Transverse colon (tissue), 4 donors: ENCODE measurements at regions not wholly inside any gene's neighbourhood (a gene's known extent, or its start where the extent isn't known, plus 50 kb on each side); places are given as distances from the start of the nearest gene placed in this dataset.

ENCODE experiments used
- DNase-seq: peaks from one replicate; pipeline ENCODE4 v3.0.0-alpha.2; 2019
- H3K27ac ChIP-seq, 4 donors: fragments of 200-600 bp; sonication (generic); 2 replicates each; pipeline ENCODE4 v1.5.1; 2016 to 2018; ENCODE audit warnings: inconsistent platforms in 4 of 4
- H3K27me3 ChIP-seq: fragments of 200-600 bp; sonication (generic); 2 replicates; pipeline ENCODE4 v1.5.1; 2017; ENCODE audit warnings: inconsistent platforms
- H3K36me3 ChIP-seq, 4 donors: fragments of 200-600 bp; sonication (generic); 2 replicates each; pipeline ENCODE4 v1.5.1; 2017 to 2019; ENCODE audit warnings: inconsistent platforms in 4 of 4
- H3K4me1 ChIP-seq, 4 donors: fragments of 200-600 bp; sonication (generic); 2 replicates each; pipeline ENCODE4 v1.5.1; 2017 to 2020; ENCODE audit warnings: inconsistent platforms in 4 of 4
- H3K4me3 ChIP-seq, 4 donors: fragments of 200-600 bp; sonication (generic); 1 replicate in 1 of 4; 2 replicates in 3 of 4; pipeline versions ENCODE4 v1.5.1 to v1.6.1; 2017 to 2019; ENCODE audit warnings: inconsistent platforms in 4 of 4
- H3K9me3 ChIP-seq, 2 donors: fragments of 200-600 bp; sonication (generic); 2 replicates each; pipeline ENCODE4 v1.5.1; 2017 to 2019; ENCODE audit warnings: inconsistent platforms in 2 of 2
- EP300 ChIP-seq: sonication (generic); formaldehyde crosslinking; IDR thresholded peaks from one replicate; pipeline ENCODE4 v1.6.1; 2017; ENCODE audit warnings: antibody characterized with exemption, low read depth
- POLR2A ChIP-seq: fragments of 450-650 bp; IDR thresholded peaks from one replicate; pipeline ENCODE4 v1.6.1; 2016; ENCODE audit warnings: antibody characterized with exemption, mild to moderate bottlenecking, moderate library complexity
- POLR2AphosphoS5 ChIP-seq, 3 donors: sonication (generic); formaldehyde crosslinking; IDR thresholded peaks; one replicate each; pipeline ENCODE4 v1.6.1; 2016; ENCODE audit warnings: antibody characterized with exemption in 3 of 3
- WGBS, 2 donors: methylation state at CpG; one replicate each; pipeline ENCODE4 v1.1.5; 2018; ENCODE audit warnings: low coverage in 1 of 2; 5-methylcytosine and 5-hydroxymethylcytosine counted together
- in situ Hi-C, 4 donors: fragments of 200-750 bp; cut with MboI; loops; one replicate each; pipeline versions ENCODE4 v1.15.0 to v1.15.1; 2017; ENCODE audit warnings: low sequenced_read_pairs in 3 of 4, low pct_ligation_motif_present in 1 of 4, low pct_unique_long_range_greater_than_20kb in 1 of 4
- intact Hi-C: fragments of 100-400 bp; cut with DNase I; formaldehyde crosslinking; loops from one replicate; pipeline ENCODE4 v1.15.1; 2023; ENCODE audit warnings: low total_unique reads
- TF ChIP-seq, protein P1 (sequence below), 5 experiments: fragments of 200-600 bp in 3 of 5; fragments of 450-650 bp in 2 of 5; sonication (generic) in 3 of 5; IDR thresholded peaks; 1 replicate in 2 of 5; 2 replicates in 3 of 5; pipeline ENCODE4 v1.5.1; 2016 to 2017; ENCODE audit warnings: antibody characterized with exemption in 5 of 5, inconsistent platforms in 3 of 5, mild to moderate bottlenecking in 2 of 5, moderate library complexity in 1 of 5

DNA sequence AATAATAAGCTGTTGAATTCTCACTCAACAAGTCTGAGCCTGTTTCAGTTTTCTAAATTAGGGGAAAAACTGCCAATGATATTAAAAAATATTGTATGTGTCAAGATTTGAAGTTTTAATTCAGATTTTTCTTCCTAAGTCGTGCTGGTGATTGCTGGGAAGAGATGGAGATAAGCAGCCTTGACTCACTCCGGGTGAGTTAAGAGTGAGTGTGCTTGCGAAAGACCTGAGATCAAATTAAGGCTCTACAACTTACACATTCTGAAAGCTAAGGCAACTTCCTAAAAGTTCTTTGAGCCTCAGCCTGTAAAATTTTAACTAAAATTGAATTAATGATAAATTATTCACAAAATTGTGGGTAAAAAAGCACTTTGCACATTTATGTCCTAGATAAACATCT, 1441.2 kb downstream of the PCDH7 start:
- WGBS, 2 donors = 78 to 90% methylated on average over 3 of the region's 3 CpGs
- intact Hi-C loops (no loop called here), in situ Hi-C loops (no loop called here)
- no peaks in the 10 kb centered on the region for H3K36me3 ChIP-seq
- no peaks in the 10 kb centered on the region for H3K9me3 ChIP-seq
- no peak for TF ChIP-seq POLR2A
- TF ChIP-seq, protein P1, sequence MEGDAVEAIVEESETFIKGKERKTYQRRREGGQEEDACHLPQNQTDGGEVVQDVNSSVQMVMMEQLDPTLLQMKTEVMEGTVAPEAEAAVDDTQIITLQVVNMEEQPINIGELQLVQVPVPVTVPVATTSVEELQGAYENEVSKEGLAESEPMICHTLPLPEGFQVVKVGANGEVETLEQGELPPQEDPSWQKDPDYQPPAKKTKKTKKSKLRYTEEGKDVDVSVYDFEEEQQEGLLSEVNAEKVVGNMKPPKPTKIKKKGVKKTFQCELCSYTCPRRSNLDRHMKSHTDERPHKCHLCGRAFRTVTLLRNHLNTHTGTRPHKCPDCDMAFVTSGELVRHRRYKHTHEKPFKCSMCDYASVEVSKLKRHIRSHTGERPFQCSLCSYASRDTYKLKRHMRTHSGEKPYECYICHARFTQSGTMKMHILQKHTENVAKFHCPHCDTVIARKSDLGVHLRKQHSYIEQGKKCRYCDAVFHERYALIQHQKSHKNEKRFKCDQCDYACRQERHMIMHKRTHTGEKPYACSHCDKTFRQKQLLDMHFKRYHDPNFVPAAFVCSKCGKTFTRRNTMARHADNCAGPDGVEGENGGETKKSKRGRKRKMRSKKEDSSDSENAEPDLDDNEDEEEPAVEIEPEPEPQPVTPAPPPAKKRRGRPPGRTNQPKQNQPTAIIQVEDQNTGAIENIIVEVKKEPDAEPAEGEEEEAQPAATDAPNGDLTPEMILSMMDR (IDR thresholded peaks at IDR 0.05) = no peak
- no peak for TF ChIP-seq POLR2AphosphoS5 (IDR thresholded peaks at IDR 0.05)
- no peak for TF ChIP-seq EP300
- no peak overlapping the region for H3K4me3 ChIP-seq
- H3K27ac ChIP-seq = no peak overlapping the region
- H3K4me1 ChIP-seq = no peaks in the 10 kb centered on the region
- H3K27me3 ChIP-seq = no peaks in the 10 kb centered on the region
- DNase-seq = no peak

GRCh38 chr4:32163125-32163524, 1443.0 kb downstream of the PCDH7 start:
- H3K9me3 ChIP-seq = no peaks in the 10 kb centered on the region
- intact Hi-C loops (no loop called here), in situ Hi-C loops (no loop called here)

DNA sequence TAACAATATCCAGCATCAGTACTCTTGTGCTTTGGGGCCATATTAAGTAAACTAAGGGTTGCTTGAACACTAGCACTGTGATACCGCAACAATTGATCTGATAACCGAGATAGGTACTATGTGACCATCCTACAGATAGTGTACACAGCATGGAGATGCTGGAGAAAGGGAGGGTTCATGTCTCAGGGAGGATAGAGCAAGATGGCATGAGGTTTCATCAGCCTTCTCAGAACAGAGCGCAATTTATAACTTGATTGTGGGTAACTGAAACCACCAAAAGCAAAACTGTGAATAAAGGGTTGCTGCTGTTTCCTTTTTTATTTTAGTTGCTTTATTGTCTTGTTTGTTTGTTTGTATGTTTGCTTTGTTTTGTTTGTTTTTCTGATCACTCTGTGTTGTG, 1449.7 kb downstream of the PCDH7 start:
- TF ChIP-seq POLR2A (no peak), EP300 (no peak), POLR2AphosphoS5 (IDR thresholded peaks at IDR 0.05) (no peak)
- TF ChIP-seq, protein P1 (IDR thresholded peaks at IDR 0.05) = no peak
- in situ Hi-C loops = no loop called here
- Histone ChIP-seq H3K27ac (no peak overlapping the region), H3K36me3 (no peaks in the 10 kb centered on the region), H3K4me3 (no peak overlapping the region), H3K4me1 (no peaks in the 10 kb centered on the region), H3K27me3 (no peaks in the 10 kb centered on the region), H3K9me3 (no peaks in the 10 kb centered on the region)
- intact Hi-C loops = loop anchor here (2.0 kb wide), 1 partner anchor 49 kb away; no protein-coding TSS in a partner anchor
- no peak for DNase-seq
- WGBS, 2 donors = 60 to 91% methylated on average over 3 of the region's 3 CpGs

More at GRCh38 chr4:32163125-32163524, 1443.0 kb downstream of the PCDH7 start:
- WGBS, 2 donors = 73 to 86% methylated on average over 3 of the region's 3 CpGs
- Histone ChIP-seq H3K27me3 (no peaks in the 10 kb centered on the region), H3K27ac (no peak overlapping the region), H3K36me3 (no peaks in the 10 kb centered on the region), H3K4me1 (no peaks in the 10 kb centered on the region), H3K4me3 (no peak overlapping the region)
- no peak for DNase-seq
- TF ChIP-seq POLR2A (no peak), POLR2AphosphoS5 (IDR thresholded peaks at IDR 0.05) (no peak), EP300 (no peak)
- TF ChIP-seq, protein P1 (IDR thresholded peaks at IDR 0.05) = no peak

DNA sequence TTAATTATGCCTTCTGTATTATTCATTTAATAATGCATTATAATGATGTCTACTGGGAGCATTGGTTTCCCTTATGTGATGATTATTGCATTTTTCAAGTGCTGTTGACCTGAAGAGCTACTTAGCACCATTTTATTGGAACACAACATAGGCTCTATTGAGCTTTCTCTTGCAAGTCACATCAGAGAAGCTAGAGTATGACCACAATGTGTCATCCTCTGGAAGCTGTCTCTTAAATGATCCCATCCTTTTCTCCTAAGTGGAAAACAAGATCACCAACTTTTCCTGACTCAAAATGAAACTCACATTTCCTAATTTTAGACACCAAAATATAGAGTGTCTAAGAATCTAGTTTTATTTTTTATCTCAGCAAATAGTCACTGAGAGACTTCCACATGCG, 1451.9 kb downstream of the PCDH7 start:
- 96 to 100% methylated on average over 1 of the region's 1 CpG for WGBS, 2 donors

More for the DNA sequence above, 1451.9 kb downstream of the PCDH7 start:
- Histone ChIP-seq H3K4me3 (no peak overlapping the region), H3K27me3 (no peaks in the 10 kb centered on the region), H3K36me3 (no peaks in the 10 kb centered on the region), H3K27ac (no peak overlapping the region), H3K4me1 (no peaks in the 10 kb centered on the region), H3K9me3 (no peaks in the 10 kb centered on the region)
- in situ Hi-C loops = no loop called here
- no peak for DNase-seq
- TF ChIP-seq POLR2A = no peak
- TF ChIP-seq, protein P1 (IDR thresholded peaks at IDR 0.05) = no peak
- no peak for TF ChIP-seq EP300
- no peak for TF ChIP-seq POLR2AphosphoS5 (IDR thresholded peaks at IDR 0.05)
- intact Hi-C loops = no loop called here
